Stimulated activated naive CD8-positive, alpha-beta T cell treated with anti-CD3 and anti-CD28 coated beads, Interleukin-15, amount 100 ng/mL, for 72 hours (primary cell): ENCODE measurements at regions not wholly inside any gene's neighbourhood (a gene's known extent, or its start where the extent isn't known, plus 50 kb on each side); places are given as distances from the start of the nearest gene placed in this dataset.

ENCODE experiments used
- ATAC-seq: fragments of 150-1000 bp; cut with Tn5 transposase; 2 replicates; pipeline ENCODE4 v1.10.0; 2021; ENCODE audit warnings: mild to moderate bottlenecking, moderate library complexity
- DNase-seq, 2 donors: peaks; one replicate each; pipeline ENCODE4 v3.0.0; 2021 to 2022
- H3K27ac Mint-ChIP-seq, 2 donors: one replicate each; pipeline ENCODE4 v1.8.0; 2022; ENCODE audit warnings: mild to moderate bottlenecking in 2 of 2, mixed read lengths in 2 of 2, moderate library complexity in 2 of 2
- H3K27me3 Mint-ChIP-seq: one replicate; pipeline ENCODE4 v1.8.0; 2022; ENCODE audit warnings: mixed read lengths
- H3K4me1 Mint-ChIP-seq: one replicate; pipeline ENCODE4 v1.8.0; 2022; ENCODE audit warnings: mild to moderate bottlenecking, mixed read lengths
- H3K4me3 Mint-ChIP-seq, 2 donors: one replicate each; pipeline ENCODE4 v1.8.0; 2022; ENCODE audit warnings: mild to moderate bottlenecking in 2 of 2, mixed read lengths in 2 of 2, moderate library complexity in 1 of 2
- H3K9me3 Mint-ChIP-seq, 2 donors: one replicate each; pipeline ENCODE4 v1.8.0; 2022; ENCODE audit warnings: mixed read lengths in 2 of 2

DNA sequence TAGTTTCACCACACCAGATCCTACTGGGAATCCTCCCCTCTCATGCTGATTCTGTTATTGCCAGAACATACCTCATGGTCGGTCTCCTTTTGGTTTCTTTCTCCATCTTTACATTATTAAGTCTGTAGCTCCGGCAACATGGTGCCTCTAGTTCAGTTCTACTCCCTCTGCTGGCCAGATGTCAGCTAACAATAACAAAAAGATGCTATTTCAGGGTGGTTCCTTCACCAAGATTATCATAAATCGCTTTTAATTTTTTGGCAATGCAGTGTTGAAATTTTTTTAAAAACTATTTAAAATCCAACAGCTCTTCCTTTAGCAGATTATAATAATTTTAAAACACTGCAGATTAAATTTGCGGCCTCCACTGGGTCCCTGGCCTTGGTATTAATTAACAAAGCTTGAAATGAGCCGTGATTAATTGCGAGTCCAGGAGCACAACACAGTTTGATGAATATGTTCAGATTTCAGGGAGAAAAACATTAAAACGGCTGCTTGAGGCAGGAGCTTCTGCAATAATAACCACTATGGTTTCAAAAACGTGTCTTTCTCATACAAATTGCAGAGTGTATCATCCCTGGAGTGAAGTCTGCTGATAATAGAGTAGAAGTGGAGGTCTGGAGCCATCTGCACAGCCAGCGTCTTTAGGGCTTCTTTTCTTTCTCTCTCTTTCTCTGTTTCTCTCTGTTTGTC lies 492.9 kb upstream of the KIRREL3 start:
- Mint-ChIP-seq H3K4me1 (no peaks in the 10 kb centered on the region), H3K27ac (no peak overlapping the region), H3K9me3 (peaks cover 0 to 10% of the 10 kb centered on the region in 2 donors), H3K4me3 (no peak overlapping the region), H3K27me3 (no peaks in the 10 kb centered on the region)
- ATAC-seq (no peak), DNase-seq (no peak)

DNA sequence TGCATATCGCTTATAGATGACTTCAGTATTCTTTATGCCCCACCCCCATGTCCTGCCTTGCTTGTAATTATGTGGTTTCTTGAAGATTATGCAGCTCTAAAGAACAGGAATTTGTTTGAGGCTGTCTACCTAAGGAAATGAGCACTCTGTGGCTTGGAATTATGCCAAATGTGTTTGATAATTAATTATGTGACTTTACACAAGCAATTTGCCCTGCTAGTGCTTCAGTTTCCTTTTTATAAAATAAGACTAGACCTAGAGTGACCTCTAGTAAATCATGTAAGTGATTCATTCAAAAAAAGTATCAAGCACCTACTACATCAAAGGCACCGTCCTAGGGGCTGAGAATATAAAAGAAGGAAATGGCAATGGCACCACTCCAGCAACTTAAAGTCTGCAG lies 491.5 kb upstream of the KIRREL3 start:
- Mint-ChIP-seq H3K27me3 (no peaks in the 10 kb centered on the region), H3K27ac (no peak overlapping the region), H3K4me3 (no peak overlapping the region), H3K9me3 (peaks cover 0 to 15% of the 10 kb centered on the region in 2 donors), H3K4me1 (no peaks in the 10 kb centered on the region)
- ATAC-seq (no peak), DNase-seq (no peak)

DNA sequence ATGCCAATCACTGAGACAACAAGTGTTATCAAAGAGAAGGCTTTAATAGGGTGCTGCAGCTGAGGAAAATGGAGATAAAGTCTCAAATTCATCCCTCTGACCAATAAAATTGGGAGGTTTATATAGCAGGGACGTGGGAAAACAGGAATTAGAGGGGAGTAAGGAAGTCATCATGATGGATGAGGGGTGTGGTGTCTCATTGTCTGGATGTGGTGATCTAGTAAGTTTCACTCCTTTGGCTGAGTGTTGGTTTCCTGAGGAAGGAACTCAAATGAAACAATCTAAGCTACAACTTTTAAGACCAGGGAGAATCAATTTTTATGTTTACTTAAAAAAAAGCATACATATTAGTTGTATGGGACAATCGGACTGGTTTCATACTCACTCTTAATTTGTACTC lies 491.0 kb upstream of the KIRREL3 start:
- H3K27ac Mint-ChIP-seq, result no peak overlapping the region
- H3K27me3 Mint-ChIP-seq, result no peaks in the 10 kb centered on the region
- H3K9me3 Mint-ChIP-seq, result peaks cover 0 to 15% of the 10 kb centered on the region in 2 donors
- DNase-seq, result no peak
- H3K4me1 Mint-ChIP-seq, result no peaks in the 10 kb centered on the region
- no peak for ATAC-seq
- H3K4me3 Mint-ChIP-seq, result no peak overlapping the region

DNA sequence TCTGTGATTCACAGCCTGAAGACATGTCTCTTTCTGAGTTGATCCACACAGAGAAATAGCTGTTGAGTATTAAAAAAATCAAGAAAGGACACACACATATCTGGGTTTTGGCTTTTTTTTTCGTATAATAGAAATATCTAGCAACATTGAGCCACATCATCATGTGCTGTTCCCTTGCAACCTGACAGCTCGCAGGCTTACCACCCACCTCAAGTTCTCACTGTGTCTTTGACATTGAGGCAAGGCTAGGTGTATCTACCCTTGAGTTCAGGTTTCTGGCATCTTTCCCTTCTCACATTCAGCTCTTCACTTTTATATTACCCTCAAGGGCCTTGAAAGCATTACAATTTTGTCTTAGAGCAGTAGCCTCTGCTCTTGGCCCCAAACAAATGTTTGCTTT lies 490.3 kb upstream of the KIRREL3 start:
- Mint-ChIP-seq H3K27ac (no peak overlapping the region), H3K4me1 (no peaks in the 10 kb centered on the region), H3K9me3 (peaks cover 0 to 15% of the 10 kb centered on the region in 2 donors), H3K4me3 (no peak overlapping the region), H3K27me3 (no peaks in the 10 kb centered on the region)
- ATAC-seq, result no peak
- DNase-seq, result no peak

DNA sequence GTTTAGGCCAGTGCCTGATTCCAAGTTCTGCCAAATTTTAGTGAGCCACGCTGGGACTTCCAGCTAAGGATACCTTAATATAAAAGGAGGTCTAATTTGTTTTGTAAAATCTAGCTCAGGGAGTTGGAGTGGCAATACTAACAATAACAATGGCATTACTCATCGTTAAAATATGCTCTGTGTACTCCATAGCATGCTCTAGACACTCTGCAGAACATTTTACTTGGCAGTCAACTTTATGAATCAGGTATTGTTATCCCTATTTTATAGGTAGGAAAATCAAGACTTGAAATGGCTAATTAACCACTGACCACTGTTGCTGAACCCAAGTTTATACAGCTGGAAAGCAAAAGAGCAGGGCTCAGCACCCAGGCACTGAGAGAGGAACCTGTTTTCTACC lies 485.0 kb upstream of the KIRREL3 start:
- H3K4me3 Mint-ChIP-seq, result no peak overlapping the region
- no peak overlapping the region for H3K27ac Mint-ChIP-seq
- DNase-seq (no peak), ATAC-seq (no peak)
- H3K9me3 Mint-ChIP-seq, result peaks cover 0 to 8% of the 10 kb centered on the region in 2 donors
- H3K4me1 Mint-ChIP-seq, result no peaks in the 10 kb centered on the region
- H3K27me3 Mint-ChIP-seq, result no peaks in the 10 kb centered on the region

DNA sequence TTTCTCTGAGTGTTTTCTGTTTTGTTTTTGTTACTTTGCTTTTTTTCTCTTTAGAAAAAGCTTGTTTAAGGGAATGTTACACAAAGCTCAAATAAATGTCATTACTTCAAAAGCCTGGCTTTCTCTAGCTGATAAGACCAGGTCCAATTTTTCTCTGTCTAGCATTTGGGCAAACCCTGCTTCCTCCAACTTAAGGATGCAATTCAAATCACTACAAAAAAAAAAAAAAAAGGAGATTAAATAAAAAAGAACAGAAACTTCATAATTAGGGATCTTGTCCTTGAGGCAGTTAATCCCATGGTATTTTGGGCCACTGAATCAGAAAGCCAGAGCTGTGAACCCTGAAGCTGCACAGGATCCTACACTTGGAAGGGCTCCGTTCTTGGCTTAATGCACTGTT lies 480.8 kb upstream of the KIRREL3 start:
- H3K27ac Mint-ChIP-seq, result no peak overlapping the region
- no peak for ATAC-seq

DNA sequence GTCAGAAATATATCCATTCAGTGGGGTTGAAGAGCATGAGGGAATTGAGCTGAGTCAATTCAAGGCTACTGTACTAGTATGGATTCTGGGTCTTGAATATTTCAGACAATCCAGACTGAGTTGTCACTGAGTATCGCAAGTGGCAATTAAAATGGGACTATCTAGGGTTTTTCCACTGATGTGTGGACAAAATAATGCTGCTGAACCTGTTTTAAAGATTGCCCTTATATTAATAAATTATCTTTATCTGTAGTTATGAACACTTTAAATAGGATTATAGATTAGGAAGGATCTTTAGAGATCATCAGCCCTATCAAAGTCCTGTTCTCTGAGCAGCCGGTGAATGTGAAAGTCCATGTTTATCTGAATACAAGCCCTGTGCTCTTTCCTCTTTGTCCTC lies 478.3 kb upstream of the KIRREL3 start:
- ATAC-seq (no peak), DNase-seq (no peak)
- no peak overlapping the region for H3K27ac Mint-ChIP-seq
- H3K4me3 Mint-ChIP-seq, result no peak overlapping the region
- no peaks in the 10 kb centered on the region for H3K27me3 Mint-ChIP-seq
- H3K4me1 Mint-ChIP-seq, result peaks cover 9% of the 10 kb centered on the region
- no peaks in the 10 kb centered on the region for H3K9me3 Mint-ChIP-seq

More for the DNA sequence above, 480.8 kb upstream of the KIRREL3 start:
- Mint-ChIP-seq H3K9me3 (no peaks in the 10 kb centered on the region), H3K27me3 (no peaks in the 10 kb centered on the region), H3K4me3 (no peak overlapping the region), H3K4me1 (no peaks in the 10 kb centered on the region)
- no peak for DNase-seq

DNA sequence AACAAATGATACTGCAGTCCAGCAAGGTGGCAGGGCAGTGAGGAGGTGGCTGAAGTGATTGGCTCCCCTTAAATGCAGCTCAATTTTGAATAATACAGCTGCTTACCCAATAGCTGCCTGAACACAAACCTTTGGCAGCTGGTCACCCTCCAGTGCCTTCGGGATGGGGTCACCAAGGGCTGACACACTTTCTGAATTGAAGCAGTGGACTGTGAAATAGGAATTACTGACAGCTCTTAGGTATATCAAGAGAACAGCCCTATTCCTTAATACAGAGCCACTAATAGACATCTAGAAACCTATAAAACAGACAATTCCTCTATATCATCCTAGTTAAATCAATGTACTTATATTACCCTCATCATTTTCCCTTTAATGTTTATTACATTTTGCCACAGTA lies 474.2 kb upstream of the KIRREL3 start:
- Mint-ChIP-seq H3K4me1 (peaks cover 9% of the 10 kb centered on the region), H3K27me3 (no peaks in the 10 kb centered on the region), H3K9me3 (no peaks in the 10 kb centered on the region), H3K27ac (no peak overlapping the region), H3K4me3 (no peak overlapping the region)
- DNase-seq, result no peak
- ATAC-seq, result no peak

DNA sequence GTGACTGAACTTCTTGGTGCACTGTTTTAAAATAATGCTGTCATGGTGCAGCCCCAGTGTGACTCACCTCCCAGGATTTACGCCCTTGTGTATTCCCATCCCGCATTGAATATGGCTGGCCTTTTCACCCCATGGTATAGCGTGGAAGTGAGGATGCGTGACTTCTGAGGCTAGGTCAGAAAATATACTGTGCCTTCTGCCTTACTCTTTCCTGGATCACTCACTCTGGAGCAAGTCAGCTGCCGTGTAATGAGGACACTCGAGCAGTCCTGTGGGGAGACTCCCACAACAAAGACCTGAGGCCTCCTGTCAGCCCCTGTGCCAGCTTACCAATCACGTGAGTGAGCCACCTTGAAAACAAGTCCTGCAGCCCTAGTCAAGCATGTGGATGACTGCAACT lies 471.9 kb upstream of the KIRREL3 start:
- H3K9me3 Mint-ChIP-seq, result no peaks in the 10 kb centered on the region
- no peaks in the 10 kb centered on the region for H3K27me3 Mint-ChIP-seq
- H3K4me1 Mint-ChIP-seq, result peaks cover 9% of the 10 kb centered on the region
- no peak overlapping the region for H3K4me3 Mint-ChIP-seq
- DNase-seq, result no peak
- no peak for ATAC-seq
- no peak overlapping the region for H3K27ac Mint-ChIP-seq

DNA sequence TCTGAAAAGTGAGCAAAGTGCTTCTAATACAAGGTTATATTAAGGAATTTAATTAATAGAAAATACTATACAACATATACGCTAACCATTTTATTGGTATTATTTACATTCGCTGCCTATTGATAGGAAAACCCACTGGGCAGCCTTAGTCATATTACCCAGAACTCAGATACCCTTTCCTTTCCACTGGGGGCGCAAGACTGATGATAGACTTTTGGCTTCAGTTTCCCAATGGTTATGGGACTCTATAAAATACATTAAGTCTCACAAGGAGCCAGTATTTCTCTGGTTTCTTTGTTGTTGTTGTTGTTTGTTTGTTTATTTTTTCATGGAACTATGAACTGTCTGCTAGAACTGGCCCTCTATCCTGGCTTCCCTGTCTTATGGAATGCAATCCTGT lies 471.1 kb upstream of the KIRREL3 start:
- H3K27ac Mint-ChIP-seq, result no peak overlapping the region
- no peaks in the 10 kb centered on the region for H3K27me3 Mint-ChIP-seq

DNA sequence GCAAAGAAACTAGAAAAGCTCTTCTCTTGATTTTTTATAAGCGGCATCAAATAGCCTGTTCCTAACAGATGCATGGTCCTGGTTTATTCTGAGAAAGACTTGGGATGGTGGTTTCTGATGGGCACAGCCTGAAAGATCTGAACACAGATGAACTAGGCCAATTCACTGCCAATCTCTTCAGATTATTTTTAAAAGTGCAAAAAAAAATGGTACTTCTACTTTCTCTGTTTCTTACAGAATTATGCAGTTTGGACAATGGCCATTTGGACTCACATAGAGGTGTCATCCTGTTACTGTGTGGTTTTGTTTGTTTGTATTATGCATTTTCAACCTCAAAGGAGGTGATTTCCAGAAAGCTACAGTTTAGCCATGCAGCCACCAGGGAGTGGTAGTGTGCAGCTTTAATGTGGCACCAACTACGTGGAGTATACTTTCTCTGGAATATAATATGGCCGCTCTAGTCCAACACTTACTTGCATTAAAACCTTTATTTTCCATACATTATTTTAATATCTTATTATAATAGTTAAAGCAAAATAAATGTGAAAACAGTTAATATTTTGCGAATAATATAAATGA lies 469.8 kb upstream of the KIRREL3 start:
- H3K9me3 Mint-ChIP-seq, result no peaks in the 10 kb centered on the region
- H3K4me3 Mint-ChIP-seq, result no peak overlapping the region
- ATAC-seq, result peak; percentile 61
- no peak overlapping the region for H3K27ac Mint-ChIP-seq
- H3K27me3 Mint-ChIP-seq, result no peaks in the 10 kb centered on the region
- peaks cover 5% of the 10 kb centered on the region for H3K4me1 Mint-ChIP-seq
- DNase-seq, result no peak

More for the DNA sequence above, 471.1 kb upstream of the KIRREL3 start:
- ATAC-seq (no peak), DNase-seq (no peak)
- peaks cover 9% of the 10 kb centered on the region for H3K4me1 Mint-ChIP-seq
- H3K4me3 Mint-ChIP-seq, result no peak overlapping the region
- H3K9me3 Mint-ChIP-seq, result no peaks in the 10 kb centered on the region

DNA sequence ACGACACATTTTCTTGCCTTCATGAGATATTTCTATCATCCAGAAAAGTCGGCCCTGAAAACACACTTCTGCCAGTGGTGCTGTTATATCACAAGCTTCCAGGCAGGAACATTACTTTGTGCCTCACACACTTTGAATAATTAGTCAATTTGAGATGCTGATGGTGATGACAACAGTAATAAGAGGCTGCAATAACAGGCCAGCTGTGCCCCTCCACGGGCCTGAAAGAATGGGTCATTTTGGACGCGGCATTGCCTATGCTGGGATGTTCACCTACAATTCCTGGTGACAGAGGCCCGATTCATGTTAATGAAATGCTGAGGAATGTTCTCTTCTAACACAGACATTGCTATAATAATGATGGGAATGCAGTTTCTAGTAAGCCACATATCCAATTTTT lies 463.8 kb upstream of the KIRREL3 start:
- no peak for DNase-seq
- ATAC-seq, result no peak
- no peaks in the 10 kb centered on the region for H3K9me3 Mint-ChIP-seq
- H3K4me1 Mint-ChIP-seq, result no peaks in the 10 kb centered on the region
- no peaks in the 10 kb centered on the region for H3K27me3 Mint-ChIP-seq
- no peak overlapping the region for H3K27ac Mint-ChIP-seq
- H3K4me3 Mint-ChIP-seq, result no peak overlapping the region

DNA sequence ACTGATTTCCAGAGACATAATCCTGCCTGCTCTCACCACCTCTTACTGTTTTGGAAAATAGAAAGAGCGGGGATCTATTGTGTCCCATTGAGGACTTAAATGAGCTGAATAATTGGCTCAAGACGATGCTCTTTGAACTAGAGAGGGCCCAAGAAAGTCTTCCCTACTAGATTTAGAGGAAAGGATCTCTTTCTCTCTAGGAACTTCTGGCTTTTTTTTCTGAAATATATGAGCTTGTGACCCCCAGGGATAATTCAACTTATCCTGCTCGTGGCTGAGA lies 461.4 kb upstream of the KIRREL3 start:
- Mint-ChIP-seq H3K9me3 (no peaks in the 10 kb centered on the region), H3K27ac (no peak overlapping the region), H3K27me3 (no peaks in the 10 kb centered on the region), H3K4me3 (no peak overlapping the region), H3K4me1 (no peaks in the 10 kb centered on the region)
- ATAC-seq (no peak), DNase-seq (no peak)

DNA sequence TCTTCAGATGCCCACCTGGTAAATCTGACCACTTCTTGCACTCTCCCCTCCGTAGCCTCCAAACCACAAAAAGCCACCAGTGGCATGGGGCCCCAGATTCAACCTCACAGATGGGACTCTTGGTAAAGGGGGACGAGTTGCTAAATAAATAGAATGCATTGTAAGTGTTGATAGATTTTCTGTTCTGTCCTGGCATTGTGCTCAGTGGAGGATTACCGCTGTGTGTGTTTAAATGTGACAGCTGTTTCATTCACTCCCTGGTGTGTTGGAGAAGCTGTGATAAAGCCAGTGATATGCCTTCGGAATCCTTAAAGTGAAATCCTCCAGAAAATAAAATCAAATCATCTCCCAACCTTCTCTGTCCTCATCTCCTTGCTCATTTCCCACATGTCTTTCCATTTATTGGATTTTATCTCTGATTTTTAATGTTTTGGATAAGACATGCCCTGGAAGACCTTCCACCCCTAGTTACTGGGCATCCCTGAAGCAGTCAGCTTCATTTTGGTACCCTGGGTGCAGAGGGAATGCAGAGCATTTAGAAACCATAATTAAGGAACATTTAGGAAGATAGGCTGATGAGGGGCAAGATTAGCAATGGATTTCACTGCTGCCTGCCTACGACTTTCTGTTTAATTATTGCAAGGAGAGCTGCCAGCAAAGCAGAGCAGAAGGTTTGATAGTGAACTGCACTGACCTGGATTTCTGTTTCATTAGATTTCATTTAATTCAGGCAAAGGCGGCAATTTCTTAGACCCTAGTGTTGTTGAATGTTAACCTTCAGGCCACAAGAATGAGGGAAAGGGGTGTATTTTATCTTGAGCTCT lies 460.9 kb upstream of the KIRREL3 start:
- Mint-ChIP-seq H3K27me3 (no peaks in the 10 kb centered on the region), H3K4me3 (no peak overlapping the region), H3K4me1 (no peaks in the 10 kb centered on the region), H3K27ac (no peak overlapping the region), H3K9me3 (no peaks in the 10 kb centered on the region)
- DNase-seq, result no peak
- no peak for ATAC-seq

DNA sequence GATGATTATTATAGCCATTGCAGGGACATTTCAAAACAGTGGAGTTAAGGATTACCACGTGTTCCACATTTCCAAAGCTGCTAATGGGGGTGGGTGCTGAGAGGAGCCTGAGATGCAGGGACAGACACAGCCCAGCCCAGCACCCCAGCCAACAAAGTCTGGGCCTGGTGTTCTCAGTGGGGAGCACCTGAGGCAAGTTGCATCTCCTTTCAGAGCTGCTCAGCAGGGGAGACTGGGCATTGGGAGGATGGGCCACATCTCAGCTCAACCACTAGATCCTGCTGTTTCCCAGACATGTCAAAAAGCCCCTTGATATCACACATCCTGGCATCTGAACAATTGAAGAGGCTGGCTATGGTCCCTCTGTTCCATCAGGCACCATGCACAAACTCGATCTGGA lies 458.0 kb upstream of the KIRREL3 start:
- DNase-seq (no peak), ATAC-seq (no peak)
- Mint-ChIP-seq H3K27me3 (no peaks in the 10 kb centered on the region), H3K4me3 (no peak overlapping the region), H3K27ac (no peak overlapping the region), H3K9me3 (no peaks in the 10 kb centered on the region), H3K4me1 (no peaks in the 10 kb centered on the region)

DNA sequence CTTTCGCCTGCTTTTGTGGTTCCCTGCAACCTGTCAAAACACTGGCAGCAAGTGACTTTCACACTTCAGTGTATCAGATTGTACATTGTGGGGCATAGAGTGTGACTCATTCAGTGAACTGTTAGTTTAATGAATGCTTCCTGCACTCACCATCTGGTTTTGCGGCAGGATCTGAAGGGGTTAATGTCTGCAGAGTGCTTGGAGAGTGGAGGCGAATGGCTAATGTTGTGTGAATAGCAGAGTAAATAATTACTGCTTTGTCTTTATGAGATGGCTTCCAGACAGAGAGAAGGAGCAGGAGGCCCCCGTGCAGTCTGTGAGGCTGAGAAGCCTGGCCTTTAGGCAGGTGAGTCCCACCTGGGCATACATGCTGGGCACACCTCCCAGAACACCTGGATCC lies 454.3 kb upstream of the KIRREL3 start:
- ATAC-seq, result no peak
- Mint-ChIP-seq H3K27me3 (no peaks in the 10 kb centered on the region), H3K27ac (no peak overlapping the region), H3K4me3 (no peak overlapping the region), H3K9me3 (no peaks in the 10 kb centered on the region), H3K4me1 (no peaks in the 10 kb centered on the region)
- DNase-seq, result no peak
